Liver (tissue), 8 donors: ENCODE measurements at regions not wholly inside any gene's neighbourhood (a gene's known extent, or its start where the extent isn't known, plus 50 kb on each side); places are given as distances from the start of the nearest gene placed in this dataset.

Experiments used
- DNase-seq: peaks from one replicate; pipeline ENCODE4 v3.0.0-alpha.2; 2017; ENCODE audit warnings: low spot score
- H3K27ac ChIP-seq, 2 donors: one replicate each; pipeline ENCODE4 v1.7.0; 2013; ENCODE audit warnings: inconsistent platforms in 2 of 2, low read length in 2 of 2, control low read depth in 1 of 2, low read depth in 1 of 2, mild to moderate bottlenecking in 1 of 2
- H3K27me3 ChIP-seq, 4 donors: one replicate each; pipeline versions ENCODE4 v1.6.1 to v1.7.0; 2013; ENCODE audit warnings: low read length in 3 of 4, inconsistent platforms in 1 of 4, mild to moderate bottlenecking in 1 of 4, moderate library complexity in 1 of 4; ENCODE audit not compliant: control insufficient read depth in 4 of 4, insufficient read depth in 4 of 4
- H3K36me3 ChIP-seq, 4 donors: one replicate each; pipeline versions ENCODE4 v1.6.1 to v1.7.0; 2013; ENCODE audit warnings: low read length in 3 of 4, mild to moderate bottlenecking in 3 of 4, low read depth in 1 of 4, moderate library complexity in 1 of 4; ENCODE audit not compliant: control insufficient read depth in 4 of 4, insufficient read depth in 3 of 4
- H3K4me1 ChIP-seq, 4 donors: one replicate each; pipeline versions ENCODE4 v1.6.1 to v1.7.0; 2013; ENCODE audit warnings: low read length in 3 of 4, mild to moderate bottlenecking in 3 of 4, moderate library complexity in 1 of 4; ENCODE audit not compliant: control insufficient read depth in 4 of 4, insufficient read depth in 4 of 4
- H3K4me3 ChIP-seq, 3 donors: one replicate each; pipeline versions ENCODE4 v1.6.1 to v1.7.0; 2013; ENCODE audit warnings: low read length in 3 of 3, control low read depth in 1 of 3, low read depth in 1 of 3, mild to moderate bottlenecking in 1 of 3
- H3K9ac ChIP-seq, 2 donors: one replicate each; pipeline ENCODE4 v1.7.0; 2013; ENCODE audit warnings: low read length in 2 of 2, mild to moderate bottlenecking in 2 of 2, moderate library complexity in 2 of 2, control low read depth in 1 of 2, low read depth in 1 of 2
- H3K9me3 ChIP-seq, 4 donors: one replicate each; pipeline versions ENCODE4 v1.6.1 to v1.7.0; 2013; ENCODE audit warnings: low read length in 3 of 4; ENCODE audit not compliant: control insufficient read depth in 4 of 4
- ATF3 ChIP-seq: IDR thresholded peaks from 2 replicates; pipeline ENCODE4 v1.6.1; 2016; ENCODE audit warnings: antibody characterized with exemption
- CTCF ChIP-seq: fragments of 150-350 bp; IDR thresholded peaks from 2 replicates; pipeline ENCODE4 v1.5.1; 2017; ENCODE audit warnings: improper control_type of control experiment, low read depth, low read length; ENCODE audit not compliant: missing input control
- FOXA2 ChIP-seq: IDR thresholded peaks from 2 replicates; pipeline ENCODE4 v1.6.1; 2016; ENCODE audit warnings: antibody characterized with exemption
- HNF4G ChIP-seq: IDR thresholded peaks from 2 replicates; pipeline ENCODE4 v1.6.1; 2016; ENCODE audit warnings: antibody characterized with exemption
- JUND ChIP-seq, 2 donors: IDR thresholded peaks; 2 replicates each; pipeline ENCODE4 v1.6.1; 2016; ENCODE audit warnings: antibody characterized with exemption in 2 of 2
- MAX ChIP-seq: IDR thresholded peaks from 2 replicates; pipeline ENCODE4 v1.6.1; 2016; ENCODE audit warnings: antibody characterized with exemption
- RAD21 ChIP-seq, 2 donors: IDR thresholded peaks; 2 replicates each; pipeline ENCODE4 v1.6.1; 2016; ENCODE audit warnings: antibody characterized with exemption in 2 of 2, mild to moderate bottlenecking in 2 of 2
- REST ChIP-seq: IDR thresholded peaks from 2 replicates; pipeline ENCODE4 v1.6.1; 2016; ENCODE audit warnings: antibody characterized with exemption, mild to moderate bottlenecking
- RXRA ChIP-seq, 2 donors: IDR thresholded peaks; 2 replicates each; pipeline ENCODE4 v1.6.1; 2017 to 2018; ENCODE audit warnings: antibody characterized with exemption in 2 of 2, mild to moderate bottlenecking in 1 of 2
- WGBS: extraction: QIAGEN DNeasy Blood & Tissue Kit; methylation state at CpG from one replicate; pipeline ENCODE4 v1.1.7; 2013; 5-methylcytosine and 5-hydroxymethylcytosine counted together
- donor health status: healthy.
- donor health status: healthy.
- donor health status: healthy.
- donor health status: healthy.
- donor health status: healthy.

DNA sequence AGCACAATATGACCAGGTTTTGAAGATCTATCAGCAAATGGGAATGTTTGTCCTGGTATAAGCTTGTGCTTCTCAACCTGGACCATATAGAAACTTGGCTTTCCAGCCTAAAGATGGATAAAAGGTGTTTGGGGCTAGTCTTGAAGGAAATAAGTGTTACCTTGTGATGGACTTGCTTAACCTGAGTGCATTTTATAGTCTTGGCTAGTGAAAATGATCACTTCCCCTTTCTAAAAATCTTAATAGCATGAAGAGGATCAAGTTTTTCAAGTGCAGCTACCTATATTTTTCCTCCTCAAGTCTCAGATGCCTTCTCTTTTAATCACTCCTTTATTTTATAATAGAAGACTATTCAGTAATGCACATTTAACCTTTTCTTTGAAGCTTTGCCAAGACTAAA lies 919.8 kb upstream of the SLITRK1 start (continued):
- TF ChIP-seq ATF3 (no peak), JUND (IDR thresholded peaks at IDR 0.05) (no peak), RXRA (IDR thresholded peaks at IDR 0.05) (no peak), RAD21 (IDR thresholded peaks at IDR 0.05) (no peak)

DNA sequence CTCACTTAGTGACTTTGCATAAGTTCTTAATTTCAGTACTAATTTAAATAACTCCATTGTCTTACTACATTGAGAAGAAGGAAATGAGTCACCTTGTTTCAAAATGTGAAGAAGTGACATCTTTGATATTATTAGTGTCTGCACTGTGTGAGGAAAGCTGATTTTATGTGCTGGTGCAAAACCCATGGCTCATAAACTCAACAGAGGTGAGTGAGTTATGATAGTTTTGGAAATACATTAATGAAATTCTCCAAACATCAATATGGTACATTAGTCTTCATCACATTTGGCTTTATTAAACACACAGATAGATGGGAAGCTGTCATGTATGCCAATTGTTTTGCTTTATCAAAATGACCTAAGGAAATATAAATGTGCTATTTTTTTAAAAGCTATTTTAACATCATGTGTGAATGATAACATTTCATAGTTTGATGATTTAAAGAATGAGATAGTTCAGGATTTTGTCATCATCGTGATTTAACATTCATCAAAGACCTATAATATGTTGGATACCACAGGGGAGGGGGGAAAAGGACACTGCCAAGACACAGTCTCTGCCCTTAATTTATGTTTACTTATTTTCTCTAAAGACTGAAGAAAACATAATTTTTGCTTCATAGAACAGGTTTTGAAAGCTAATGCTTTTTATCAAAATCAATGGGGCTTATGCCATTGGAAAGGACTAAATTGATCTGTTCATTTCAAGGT lies 902.3 kb upstream of the SLITRK1 start:
- TF ChIP-seq CTCF (no peak), FOXA2 (no peak)
- H3K9ac ChIP-seq: no peak overlapping the region
- H3K4me3 ChIP-seq: no peak overlapping the region
- peaks cover 0 to 5% (median under 1%) of the 10 kb centered on the region in 4 donors for H3K9me3 ChIP-seq
- H3K27ac ChIP-seq: no peak overlapping the region
- no peaks in the 10 kb centered on the region for H3K27me3 ChIP-seq
- no peak for DNase-seq
- WGBS: 62% methylated on average over 1 of the region's 1 CpG
- H3K4me1 ChIP-seq: no peaks in the 10 kb centered on the region
- no peaks in the 10 kb centered on the region for H3K36me3 ChIP-seq

GRCh38 chr13:84777316-84777715 lies 895.0 kb upstream of the SLITRK1 start:
- Histone ChIP-seq H3K9ac (no peak overlapping the region), H3K36me3 (no peaks in the 10 kb centered on the region), H3K9me3 (peaks cover 0 to 2% (median 0%) of the 10 kb centered on the region in 4 donors), H3K27ac (no peak overlapping the region), H3K4me1 (no peaks in the 10 kb centered on the region), H3K27me3 (no peaks in the 10 kb centered on the region), H3K4me3 (no peak overlapping the region)
- no peak for DNase-seq
- WGBS: 57% methylated on average over 4 of the region's 4 CpGs
- TF ChIP-seq HNF4G: no peak
- no peak for TF ChIP-seq JUND (IDR thresholded peaks at IDR 0.05)
- no peak for TF ChIP-seq ATF3
- no peak for TF ChIP-seq MAX
- no peak for TF ChIP-seq RXRA (IDR thresholded peaks at IDR 0.05)
- TF ChIP-seq REST: no peak
- TF ChIP-seq RAD21 (IDR thresholded peaks at IDR 0.05): no peak
